ENCODE measurements at regions not wholly inside any gene's neighbourhood (a gene's known extent, or its start where the extent isn't known, plus 50 kb on each side); places are given as distances from the start of the nearest gene placed in this dataset.

- TF ChIP-seq POLR2A (IDR thresholded peaks at IDR 0.05): no peak
- no peak for TF ChIP-seq CTCF (IDR thresholded peaks at IDR 0.05)
- TF ChIP-seq POLR2AphosphoS5 (IDR thresholded peaks at IDR 0.05): no peak
Observed at GRCh38 chr4:130073145-130073790, 977.3 kb downstream of the C4orf33 start.
